HG02588 (cell line): ENCODE measurements at regions not wholly inside any gene's neighbourhood (a gene's known extent, or its start where the extent isn't known, plus 50 kb on each side); places are given as distances from the start of the nearest gene placed in this dataset.

ENCODE experiments used
- ATAC-seq: cut with Tn5 transposase; IDR thresholded peaks from one replicate; pipeline ENCODE4 v1.9.1; 2021; ENCODE audit warnings: mild to moderate bottlenecking, moderate library complexity; ENCODE audit not compliant: unreplicated experiment

DNA sequence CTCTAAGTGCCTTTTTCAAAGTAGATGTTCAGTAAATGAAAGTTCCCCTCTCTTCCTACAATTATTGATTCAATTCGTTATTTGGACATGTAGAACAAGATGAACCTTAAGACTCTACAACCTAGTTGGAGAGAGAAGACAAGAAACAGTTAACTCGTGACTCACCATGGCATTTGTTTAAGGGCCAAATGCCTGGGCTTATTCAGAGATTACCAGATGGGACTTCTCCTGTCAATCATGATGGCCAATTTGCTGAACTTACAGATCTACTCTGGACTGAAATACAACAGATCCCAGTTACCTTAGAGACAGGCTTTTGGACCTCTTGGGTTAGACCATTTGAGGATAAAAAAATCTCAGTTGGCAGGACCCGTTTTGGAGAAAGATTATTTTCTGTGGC lies 93.5 kb downstream of the C1orf94 start:
- ATAC-seq: no peak

DNA sequence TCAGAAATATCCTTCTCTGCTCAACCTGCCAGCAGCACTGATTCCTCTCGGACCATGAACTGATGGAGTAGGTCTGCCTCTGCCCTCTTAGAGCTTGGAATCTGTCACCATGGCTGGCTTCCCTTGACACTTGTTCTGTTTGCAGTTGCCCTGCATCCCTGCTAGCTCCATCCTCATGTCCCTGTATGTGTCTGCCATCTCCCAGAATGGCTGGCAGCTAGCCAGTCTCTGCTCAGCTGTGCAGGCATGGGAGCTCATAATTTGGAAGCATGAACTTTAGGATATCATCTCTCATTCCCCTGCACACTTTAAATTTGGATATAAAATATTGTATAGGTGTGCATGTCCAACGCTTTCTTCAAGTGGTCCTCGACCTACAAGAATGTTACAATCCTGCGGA lies 95.4 kb downstream of the C1orf94 start:
- ATAC-seq: no peak

DNA sequence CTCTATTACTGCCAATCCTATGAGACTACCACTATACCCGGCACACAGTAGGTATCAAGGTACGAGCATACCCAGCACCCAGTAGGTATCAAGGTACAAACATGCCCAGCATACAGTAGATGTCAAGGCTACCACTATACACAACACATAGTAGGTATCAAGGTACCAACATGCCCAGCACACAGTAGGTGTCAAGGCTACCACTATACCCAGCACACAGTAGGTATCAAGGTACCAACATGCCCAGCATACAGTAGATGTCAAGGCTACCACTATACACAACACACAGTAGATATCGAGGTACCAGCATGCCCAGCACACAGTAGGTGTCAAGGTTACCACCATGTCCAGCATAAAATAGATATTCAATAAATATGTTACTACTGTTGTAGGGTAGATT lies 98.4 kb downstream of the C1orf94 start:
- no peak for ATAC-seq

DNA sequence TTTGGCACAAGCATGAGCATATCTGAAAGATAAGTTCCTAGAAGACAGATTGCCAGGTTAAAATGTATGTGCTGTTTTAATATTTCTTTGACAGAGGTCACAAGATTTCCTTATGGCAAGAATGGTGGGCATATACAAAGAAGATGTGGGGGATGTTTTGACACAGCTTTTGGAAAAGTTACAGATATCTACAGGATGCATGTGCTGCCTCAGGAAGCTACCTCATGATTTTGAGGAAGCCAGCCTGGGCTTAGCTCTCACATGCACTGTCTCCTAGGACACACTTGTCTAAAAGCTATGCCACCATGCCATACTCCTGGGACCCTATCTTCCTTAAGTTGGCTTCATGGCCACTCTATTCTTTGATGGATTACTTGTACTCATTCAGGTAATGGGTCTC lies 99.9 kb downstream of the C1orf94 start:
- ATAC-seq: no peak

DNA sequence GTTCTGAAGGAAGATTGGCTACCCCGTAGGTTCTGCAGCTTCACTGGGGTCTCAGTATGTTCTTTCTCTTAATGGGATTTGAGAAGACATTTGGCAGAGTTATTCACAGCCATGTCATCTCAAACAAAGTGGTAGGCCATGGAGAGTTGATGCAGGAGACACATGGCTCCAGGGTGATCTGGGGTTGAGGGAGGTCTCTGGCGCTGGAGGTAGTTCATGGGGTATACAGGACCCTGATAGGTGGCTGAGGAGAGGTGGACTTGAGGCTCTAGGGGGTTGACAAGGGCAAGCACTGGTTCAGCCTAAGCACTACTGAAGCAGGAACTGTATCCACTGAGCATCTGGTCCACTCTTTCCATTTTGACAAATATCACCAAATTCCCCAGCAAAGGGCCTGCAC lies 100.4 kb downstream of the C1orf94 start:
- no peak for ATAC-seq

DNA sequence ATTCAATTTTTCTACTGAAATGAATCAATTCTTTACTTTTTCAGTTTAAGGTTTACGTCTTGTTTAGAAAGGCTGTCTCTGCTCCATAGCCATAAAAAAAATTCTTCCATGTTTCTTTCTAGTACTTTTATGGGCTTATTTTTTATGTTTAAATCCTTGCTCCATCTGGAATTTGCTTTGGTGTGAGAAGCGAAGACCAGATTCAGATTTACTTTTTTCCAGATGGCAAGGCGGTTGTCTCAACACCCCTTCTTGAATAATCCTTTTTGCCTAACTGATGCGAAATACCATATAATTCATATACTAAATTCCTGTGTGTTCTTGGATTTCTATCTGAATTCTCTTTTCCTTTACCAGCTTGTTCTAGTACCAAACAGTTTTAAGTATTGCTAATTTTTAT lies 101.5 kb downstream of the C1orf94 start:
- no peak for ATAC-seq

DNA sequence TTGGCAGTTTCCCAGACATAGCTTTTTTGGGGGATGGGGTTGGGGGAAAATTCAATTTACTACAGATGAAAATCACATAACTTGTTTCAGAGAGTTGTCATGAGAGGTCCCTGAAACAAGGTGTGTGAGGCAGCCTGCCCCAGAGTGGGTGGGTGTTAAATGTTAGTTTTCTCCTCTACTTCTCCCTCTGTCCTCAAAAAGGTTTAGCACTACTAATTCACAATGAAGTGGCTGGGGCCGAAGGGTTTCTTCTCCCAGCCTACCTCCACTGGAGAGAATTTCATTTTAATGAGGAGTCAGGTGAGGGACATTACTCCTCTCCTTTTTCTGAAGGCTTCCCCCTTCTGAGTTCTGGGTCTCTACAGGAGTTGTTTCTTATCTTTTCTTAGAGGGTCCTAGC lies 103.3 kb downstream of the C1orf94 start:
- ATAC-seq: no peak

DNA sequence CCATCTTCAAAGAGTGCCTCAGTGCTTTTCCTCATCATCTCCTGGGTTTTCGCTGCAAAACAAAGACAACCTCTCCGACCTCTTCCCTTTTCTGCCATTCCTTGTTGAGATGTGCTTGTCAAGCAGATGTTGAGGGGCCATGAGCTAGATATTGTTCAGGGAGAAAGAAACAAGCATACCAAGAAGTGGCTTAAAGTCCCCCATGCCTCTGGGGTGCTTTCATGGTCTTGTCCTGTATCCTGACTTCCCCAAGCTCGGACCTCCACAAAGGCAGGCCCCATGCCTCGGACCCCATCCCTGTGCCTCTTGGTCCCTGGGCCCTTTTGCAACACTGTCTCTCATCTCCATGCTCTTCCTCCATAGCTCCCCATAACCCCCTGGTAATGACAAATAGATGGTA lies 103.8 kb downstream of the C1orf94 start:
- no peak for ATAC-seq

DNA sequence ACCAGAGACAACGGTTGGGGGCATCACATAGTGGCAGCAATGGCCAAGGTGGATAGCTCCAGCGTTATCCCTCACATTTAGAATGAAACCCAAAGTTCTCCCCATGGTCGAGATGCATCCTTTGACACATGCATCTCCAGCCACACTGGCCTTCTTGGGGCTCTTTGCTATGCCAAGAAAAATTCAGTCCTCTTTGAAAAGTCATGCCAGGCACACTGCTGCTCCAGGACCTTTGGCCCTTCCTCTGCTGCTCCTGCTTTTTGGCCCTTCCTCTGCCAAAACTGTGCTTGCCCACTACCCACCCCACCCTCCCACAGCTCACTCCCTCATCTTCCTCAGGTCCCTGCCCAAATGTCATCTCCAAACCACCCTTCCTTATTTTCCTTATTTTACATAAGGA lies 106.4 kb downstream of the C1orf94 start:
- ATAC-seq: no peak

DNA sequence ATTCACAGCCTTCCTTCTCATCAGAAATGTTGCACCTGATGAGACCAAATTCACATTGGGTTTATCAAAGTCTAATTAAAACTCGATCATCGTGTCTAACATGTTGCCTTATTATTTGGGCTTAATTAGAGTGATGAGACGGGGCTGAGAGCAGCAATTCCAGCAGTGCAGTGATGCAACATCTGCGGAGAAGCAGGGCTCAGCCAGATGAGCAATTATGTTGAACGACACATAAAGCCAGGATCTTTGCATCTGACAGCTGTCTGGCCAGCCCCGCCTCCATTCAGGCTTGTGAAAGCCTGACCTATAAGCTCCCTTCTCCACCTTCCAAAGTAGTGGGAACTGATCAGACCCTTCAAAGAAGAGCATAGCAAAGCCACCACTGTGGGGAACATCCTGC lies 109.8 kb downstream of the C1orf94 start:
- ATAC-seq: no peak

DNA sequence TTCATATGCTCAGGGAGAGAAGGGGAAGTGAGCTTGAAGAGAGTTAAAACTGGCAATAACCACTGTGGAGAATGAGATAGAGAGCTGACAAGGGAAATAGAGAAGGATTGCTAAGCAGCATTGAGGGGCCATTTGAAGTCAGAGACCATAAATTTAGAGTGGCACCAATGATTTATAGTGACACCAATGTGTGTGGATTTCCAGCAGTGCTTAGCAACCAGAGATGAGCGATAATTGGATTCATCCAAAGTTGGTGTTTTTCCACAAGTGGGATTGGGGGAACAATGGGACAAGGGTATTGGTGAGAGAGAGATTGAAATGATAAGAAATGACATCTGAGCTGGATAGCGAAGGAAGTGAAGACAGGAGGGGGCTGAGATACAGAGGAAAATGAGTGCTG lies 114.1 kb downstream of the C1orf94 start:
- no peak for ATAC-seq

DNA sequence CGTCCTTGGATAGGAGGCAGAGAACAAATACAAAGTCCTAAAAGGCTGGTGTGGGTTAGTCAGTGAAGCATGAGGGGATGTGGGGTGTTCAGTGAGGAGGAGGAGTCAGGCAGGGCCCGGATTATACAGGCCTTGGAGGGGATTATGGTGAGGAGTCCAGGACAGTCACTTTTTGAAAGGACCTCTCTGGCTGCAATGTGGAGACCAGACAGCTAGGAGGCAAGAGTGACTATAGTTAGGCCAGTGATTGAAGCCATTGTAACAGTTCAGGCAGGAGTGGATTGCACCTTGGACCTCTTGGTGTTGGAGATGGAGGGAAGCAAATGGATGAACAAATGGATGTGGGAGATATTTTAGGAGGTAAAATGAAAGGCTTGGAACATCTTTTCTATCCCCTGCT lies 115.8 kb downstream of the C1orf94 start:
- ATAC-seq: no peak

DNA sequence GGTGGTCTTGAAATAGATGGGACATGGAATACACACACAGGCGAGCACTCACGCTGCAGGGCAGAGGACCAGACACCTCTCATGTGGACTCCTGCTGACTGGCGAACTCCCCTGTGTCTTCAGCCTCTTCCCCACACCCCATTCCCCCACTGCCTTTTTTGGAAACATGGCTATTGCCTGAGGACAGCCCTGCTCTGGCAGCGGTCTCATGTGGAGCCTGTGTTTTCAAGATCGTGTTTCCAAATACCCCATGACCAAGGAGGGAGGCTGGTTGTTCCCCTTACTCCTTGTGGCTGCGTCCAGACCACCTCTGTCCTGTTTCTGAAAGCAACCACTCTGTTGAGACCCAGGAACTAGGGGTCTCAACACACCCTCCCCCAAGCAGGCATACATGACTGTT lies 119.4 kb downstream of the C1orf94 start:
- no peak for ATAC-seq

DNA sequence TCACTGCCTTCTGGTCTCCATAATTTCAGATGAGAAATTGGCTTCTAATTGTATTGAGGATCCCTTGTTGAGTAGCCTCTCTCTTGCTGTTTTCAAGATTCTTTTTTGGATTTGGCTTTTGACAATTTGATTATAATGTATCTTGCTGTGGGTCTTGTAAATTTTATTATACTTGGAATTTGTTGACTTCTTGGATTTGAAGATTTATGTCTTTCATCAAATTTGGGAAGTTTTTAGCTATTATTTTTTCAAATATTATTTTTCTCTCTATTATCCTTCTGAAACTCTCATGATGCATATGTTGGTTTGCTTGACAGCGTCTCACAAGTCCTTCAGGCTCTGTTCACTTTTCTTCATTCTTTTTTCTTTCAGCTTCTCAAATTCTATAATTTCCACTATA lies 126.1 kb downstream of the C1orf94 start:
- no peak for ATAC-seq

DNA sequence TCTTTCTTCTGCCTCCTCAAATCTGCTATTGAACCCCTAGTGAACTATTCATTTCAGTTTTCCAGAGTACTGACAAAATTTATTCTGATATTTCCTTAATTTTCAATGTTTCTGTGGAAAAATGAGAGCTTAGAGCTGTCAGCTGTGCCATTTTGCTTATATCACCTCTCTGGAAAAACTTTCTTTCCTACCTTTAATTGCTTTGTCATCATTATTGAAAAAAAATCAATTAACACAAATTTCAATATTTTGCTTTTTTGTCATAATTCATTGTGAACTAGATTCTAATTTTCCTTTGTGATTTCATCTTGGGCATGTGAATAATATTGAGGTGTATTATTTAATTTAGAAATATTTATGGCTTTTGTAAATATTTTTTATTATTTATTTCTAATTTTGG lies 126.5 kb downstream of the C1orf94 start:
- ATAC-seq: no peak

DNA sequence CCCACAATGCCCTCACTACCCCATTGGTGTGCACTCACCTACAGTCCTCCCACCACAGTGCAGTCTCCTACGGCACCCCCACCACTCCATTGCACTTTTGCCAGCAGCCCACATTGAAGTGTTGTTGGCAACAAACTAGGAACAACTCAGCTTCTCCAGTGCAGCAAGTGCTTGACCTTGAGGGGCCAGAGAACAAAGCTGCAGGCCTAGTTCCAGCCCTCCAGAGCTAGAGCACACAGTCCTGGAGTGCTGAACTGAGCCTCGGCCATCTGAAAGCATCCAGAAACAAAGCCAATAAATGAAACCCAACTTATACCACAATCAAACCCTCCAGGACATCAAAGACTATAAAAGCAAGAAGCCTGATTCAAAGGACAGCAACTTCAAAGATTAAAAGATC lies 129.9 kb downstream of the C1orf94 start:
- no peak for ATAC-seq

DNA sequence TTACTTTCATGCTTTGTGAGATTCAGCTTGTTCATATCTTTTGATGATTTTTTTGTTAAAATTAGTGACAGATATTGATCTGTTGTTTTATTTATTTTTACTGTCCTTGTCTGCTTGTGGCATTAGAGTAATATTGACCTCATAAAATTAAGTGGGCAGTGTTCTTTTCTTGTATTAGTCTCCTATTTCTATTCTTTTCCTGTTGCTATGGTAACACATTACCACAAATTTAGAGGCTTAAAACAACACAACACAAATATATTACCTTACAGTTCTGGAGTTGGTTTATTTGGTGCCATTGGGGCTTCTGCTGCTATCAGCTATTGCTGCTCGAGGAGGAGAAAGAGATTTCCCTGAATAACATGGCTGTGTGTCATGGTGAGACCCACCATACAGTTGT lies 135.7 kb downstream of the C1orf94 start:
- no peak for ATAC-seq

DNA sequence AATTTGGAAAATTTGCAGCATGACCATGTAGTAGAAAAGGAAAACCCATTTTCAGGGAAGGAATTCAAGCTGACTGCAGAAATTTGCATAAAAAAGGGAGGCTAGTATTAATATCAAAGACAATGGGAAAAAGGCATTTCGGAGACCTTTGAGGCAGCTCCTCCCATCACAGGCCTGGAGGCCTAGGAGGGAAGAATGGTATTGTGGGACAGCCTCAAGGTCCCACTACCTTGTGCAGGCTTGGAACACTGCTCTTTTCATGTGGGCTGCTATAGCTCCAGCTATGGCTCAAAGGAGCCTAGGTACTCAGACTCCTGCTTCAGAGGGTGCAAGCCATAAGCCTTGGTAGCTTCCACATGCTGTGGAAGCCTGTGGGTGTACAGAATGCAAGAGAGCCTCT lies 139.3 kb downstream of the C1orf94 start:
- ATAC-seq: no peak

DNA sequence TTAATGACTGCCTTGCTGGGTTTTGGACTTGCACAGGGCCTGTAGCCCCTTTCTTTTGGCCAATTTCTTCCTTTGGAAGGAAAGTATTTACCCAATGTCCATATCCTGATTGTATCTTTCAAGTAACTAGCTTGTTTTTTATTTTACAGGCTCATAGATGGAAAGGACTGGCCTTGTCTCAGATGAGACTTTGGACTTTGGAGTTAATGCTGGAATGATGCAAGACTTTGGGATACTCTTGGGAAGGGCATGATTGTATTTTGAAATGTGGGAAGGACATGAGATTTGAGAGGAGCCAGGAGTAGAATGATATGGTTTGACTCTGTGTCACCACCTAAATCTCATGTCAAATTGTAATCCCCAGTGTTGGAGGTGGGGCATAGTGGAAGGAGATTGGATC lies 140.1 kb downstream of the C1orf94 start:
- ATAC-seq: no peak

DNA sequence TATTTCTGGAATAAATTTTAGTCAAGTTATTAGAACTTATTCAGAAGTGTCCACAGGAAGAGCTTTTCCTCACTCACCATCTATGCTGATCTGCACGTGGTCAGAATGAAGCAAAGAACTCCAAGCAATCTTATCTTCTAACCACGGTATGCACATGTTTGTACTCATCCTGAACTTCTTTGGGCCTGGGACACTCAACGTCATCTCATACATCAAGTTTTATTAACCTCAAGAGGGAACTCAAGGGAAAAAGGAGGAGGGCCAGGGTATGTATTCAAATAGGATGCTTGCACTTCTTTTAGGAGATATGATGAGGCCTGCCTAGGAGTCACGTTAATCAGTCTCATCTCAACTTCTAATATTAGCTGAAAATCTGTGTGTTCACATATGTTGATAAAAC lies 142.5 kb downstream of the C1orf94 start:
- ATAC-seq: no peak

DNA sequence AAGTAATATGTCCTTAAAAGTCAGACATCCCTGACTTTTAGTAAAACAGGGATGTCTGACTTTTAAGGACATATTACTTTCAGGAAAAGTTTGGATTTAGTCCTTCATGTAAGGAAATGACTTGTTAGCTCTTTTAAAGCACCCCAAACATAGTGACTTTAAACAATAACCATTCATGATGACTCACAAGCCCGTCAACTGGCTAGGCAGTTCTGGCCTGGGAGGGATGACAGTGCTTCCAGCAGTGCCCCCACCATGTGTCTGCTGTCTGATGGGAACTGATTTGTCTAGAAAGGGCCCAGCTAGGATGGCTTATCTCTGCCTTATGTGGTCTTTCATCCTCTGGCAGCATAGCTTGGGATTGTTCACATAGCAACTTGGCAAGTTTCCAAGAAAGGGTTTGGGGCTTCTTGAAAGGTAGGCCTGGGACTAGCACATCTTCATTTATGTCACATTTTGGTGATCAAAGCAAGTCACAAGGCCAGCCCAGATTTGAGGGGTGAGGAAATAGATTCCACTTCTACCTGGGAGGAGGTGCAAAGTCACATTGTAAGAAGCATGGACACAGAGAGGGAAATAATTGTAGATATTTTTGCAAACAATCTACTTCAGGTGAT lies 143.5 kb downstream of the C1orf94 start:
- ATAC-seq: no peak

DNA sequence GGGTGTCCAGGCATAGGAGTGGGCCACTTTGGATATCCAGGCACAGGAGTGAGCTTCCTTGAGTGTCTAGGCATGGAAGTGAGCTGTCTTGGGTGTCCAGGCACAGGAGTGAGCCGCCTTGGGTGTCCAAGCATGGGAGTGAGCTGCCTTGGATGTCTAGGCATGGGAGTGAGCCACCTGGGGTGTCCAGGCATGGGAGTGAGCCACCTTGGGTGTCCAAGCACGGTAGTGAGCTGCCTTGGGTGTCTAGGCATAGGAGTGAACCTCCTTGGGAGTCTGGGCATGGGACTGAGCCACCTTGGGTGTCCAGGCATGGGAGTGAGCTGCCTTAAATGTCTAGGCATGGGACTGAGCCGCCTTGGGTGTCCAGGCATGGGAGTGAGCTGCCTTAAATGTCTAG lies 146.3 kb downstream of the C1orf94 start:
- no peak for ATAC-seq

DNA sequence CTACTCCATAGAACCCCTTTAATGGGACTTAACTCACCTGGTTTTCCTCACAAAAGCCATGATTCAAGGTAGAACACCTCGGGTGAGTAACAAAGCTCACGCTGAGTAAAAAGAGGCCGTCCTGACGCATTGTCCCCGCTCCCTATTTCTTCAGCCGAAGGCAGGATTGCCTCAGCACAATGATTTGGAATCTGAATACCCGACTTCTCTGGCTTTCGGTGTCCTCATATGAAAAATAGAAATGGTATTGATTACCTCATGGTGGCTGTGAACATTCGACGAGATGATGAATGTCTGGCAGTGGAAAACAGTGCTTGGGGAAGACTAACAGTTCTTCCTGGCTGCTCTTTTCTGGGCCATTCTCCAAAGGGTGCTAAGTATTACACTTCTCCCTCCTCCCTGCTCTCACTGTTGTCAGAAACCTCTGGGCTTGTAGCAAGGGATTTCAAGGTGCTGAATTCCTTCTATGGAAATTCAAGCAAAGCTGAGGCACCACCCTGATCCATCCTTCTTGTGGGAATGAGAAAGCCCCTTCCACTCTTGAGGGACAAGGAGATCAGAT lies 148.3 kb downstream of the C1orf94 start:
- no peak for ATAC-seq
